ENCODE measurements at regions not wholly inside any gene's neighbourhood (a gene's known extent, or its start where the extent isn't known, plus 50 kb on each side); places are given as distances from the start of the nearest gene placed in this dataset.
"Not testable (repeated sequence)": the region's sequence is repeated elsewhere in the genome, so short reads cannot be mapped to it uniquely, and the experiment has no call there.

GRCh38 chr3:6418485-6418884, 442.4 kb upstream of the GRM7 start:
- DNase-seq (ENCODE audit: low read depth) = no peak

GRCh38 chr3:6421666-6422445, 439.1 kb upstream of the GRM7 start:
- no peak for DNase-seq (ENCODE audit: low read depth)

- DNase-seq (ENCODE audit: low read depth) = no peak
Observed at GRCh38 chr3:6425289-6425820, 435.6 kb upstream of the GRM7 start.

GRCh38 chr3:6428276-6428675, 432.6 kb upstream of the GRM7 start:
- DNase-seq (ENCODE audit: low read depth) = not testable (repeated sequence)

GRCh38 chr3:6435951-6436350, 425.0 kb upstream of the GRM7 start:
- no peak for DNase-seq (ENCODE audit: low read depth)

GRCh38 chr3:6437631-6438030, 423.3 kb upstream of the GRM7 start:
- no peak for DNase-seq (ENCODE audit: low read depth)

- DNase-seq (ENCODE audit: low read depth) = no peak
Observed at GRCh38 chr3:6438031-6438430, 422.9 kb upstream of the GRM7 start.

- DNase-seq (ENCODE audit: low read depth) = no peak
Observed at GRCh38 chr3:6439226-6439625, 421.7 kb upstream of the GRM7 start.

GRCh38 chr3:6439824-6440223, 421.1 kb upstream of the GRM7 start:
- DNase-seq (ENCODE audit: low read depth) = no peak

GRCh38 chr3:6444888-6445658, 415.8 kb upstream of the GRM7 start:
- no peak for DNase-seq (ENCODE audit: low read depth)

GRCh38 chr3:6447166-6447801, 413.6 kb upstream of the GRM7 start:
- no peak for DNase-seq (ENCODE audit: low read depth)

GRCh38 chr3:6448011-6448410, 412.9 kb upstream of the GRM7 start:
- DNase-seq (ENCODE audit: low read depth) = no peak

- no peak for DNase-seq (ENCODE audit: low read depth)
Observed at GRCh38 chr3:6449099-6449498, 411.8 kb upstream of the GRM7 start.

- DNase-seq (ENCODE audit: low read depth) = no peak
Observed at GRCh38 chr3:6452974-6453373, 407.9 kb upstream of the GRM7 start.

GRCh38 chr3:6455031-6455430, 405.9 kb upstream of the GRM7 start:
- DNase-seq (ENCODE audit: low read depth) = no peak

GRCh38 chr3:6467186-6467585, 393.7 kb upstream of the GRM7 start:
- no peak for DNase-seq (ENCODE audit: low read depth)

GRCh38 chr3:6468589-6468988, 392.3 kb upstream of the GRM7 start:
- no peak for DNase-seq (ENCODE audit: low read depth)

GRCh38 chr3:6471744-6472143, 389.2 kb upstream of the GRM7 start:
- no peak for DNase-seq (ENCODE audit: low read depth)

GRCh38 chr3:6490487-6491327, 370.2 kb upstream of the GRM7 start:
- DNase-seq (ENCODE audit: low read depth) = not testable (repeated sequence)

- DNase-seq (ENCODE audit: low read depth) = no peak
Observed at GRCh38 chr3:6491768-6492167, 369.1 kb upstream of the GRM7 start.

GRCh38 chr3:6492306-6492705, 368.6 kb upstream of the GRM7 start:
- no peak for DNase-seq (ENCODE audit: low read depth)

All from LHCN-M2 (cell line).